Upper lobe of left lung (tissue), 6 donors: ENCODE measurements at regions not wholly inside any gene's neighbourhood (a gene's known extent, or its start where the extent isn't known, plus 50 kb on each side); places are given as distances from the start of the nearest gene placed in this dataset.

Experiments
- ATAC-seq, 2 donors: fragments of 200-7000 bp; cut with Tn5 transposase; one replicate each; pipeline ENCODE4 v1.9.1; 2022; ENCODE audit warnings: mild to moderate bottlenecking in 2 of 2, moderate library complexity in 2 of 2; ENCODE audit not compliant: low FRiP score in 2 of 2
- DNase-seq, 2 donors: peaks; one replicate each; pipeline ENCODE4 v3.0.0-alpha.2; 2019 to 2020
- H3K27ac ChIP-seq, 4 donors: fragments of 200-600 bp; sonication (generic); one replicate each; pipeline ENCODE4 v1.5.1; 2016 to 2019
- H3K27me3 ChIP-seq, 4 donors: fragments of 200-600 bp; sonication (generic); one replicate each; pipeline ENCODE4 v1.5.1; 2017 to 2019
- H3K36me3 ChIP-seq, 4 donors: fragments of 200-600 bp; sonication (generic); one replicate each; pipeline ENCODE4 v1.5.1; 2016 to 2019
- H3K4me1 ChIP-seq, 4 donors: fragments of 200-600 bp; sonication (generic); one replicate each; pipeline ENCODE4 v1.5.1; 2018 to 2019
- H3K4me3 ChIP-seq, 4 donors: fragments of 200-600 bp; sonication (generic); one replicate each; pipeline ENCODE4 v1.5.1; 2017 to 2019; ENCODE audit warnings: mild to moderate bottlenecking in 2 of 4, moderate library complexity in 1 of 4
- H3K9me3 ChIP-seq, 4 donors: fragments of 200-600 bp; sonication (generic); one replicate each; pipeline ENCODE4 v1.5.1; 2018 to 2019
- CTCF ChIP-seq, 6 experiments: fragments of 450-650 bp in 4 of 6; fragments of 200-600 bp in 2 of 6; sonication (generic) in 2 of 6; IDR thresholded peaks; one replicate each; pipeline ENCODE4 v1.5.1; 2016 to 2019; ENCODE audit warnings: antibody characterized with exemption in 6 of 6
- EP300 ChIP-seq, 4 donors: sonication (generic); formaldehyde crosslinking; IDR thresholded peaks; one replicate each; pipeline ENCODE4 v1.5.1; 2017; ENCODE audit warnings: antibody characterized with exemption in 4 of 4, control low read depth in 2 of 4
- POLR2A ChIP-seq, 4 donors: fragments of 450-650 bp; IDR thresholded peaks; one replicate each; pipeline ENCODE4 v1.5.1; 2016 to 2017; ENCODE audit warnings: antibody characterized with exemption in 4 of 4, mild to moderate bottlenecking in 2 of 4
- POLR2AphosphoS5 ChIP-seq, 2 donors: sonication (generic); formaldehyde crosslinking; IDR thresholded peaks; one replicate each; pipeline ENCODE4 v1.5.1; 2017; ENCODE audit warnings: antibody characterized with exemption in 2 of 2
- WGBS, 2 donors: methylation state at CpG; one replicate each; pipeline ENCODE4 v1.1.5; 2017 to 2018; 5-methylcytosine and 5-hydroxymethylcytosine counted together
- donor health status: DM: no; HTN: no; CAD: no; lungs with moderate emphysema.
- donor health status: DM: no; HTN: yes; CAD: no; lungs with severe emphysema.

- H3K27ac ChIP-seq = no peak overlapping the region
- peak in 1 of 2 donors; percentile 76 for DNase-seq
- 96 to 97% methylated on average over 40 of the region's 40 CpGs for WGBS, 2 donors
- H3K27me3 ChIP-seq = no peaks in the 10 kb centered on the region
- H3K4me1 ChIP-seq = peaks cover 0 to 3% (median 0%) of the 10 kb centered on the region in 4 donors
- H3K4me3 ChIP-seq = no peak overlapping the region
- H3K9me3 ChIP-seq = no peaks in the 10 kb centered on the region
- peaks cover 0 to 24% (median 7%) of the 10 kb centered on the region in 4 donors for H3K36me3 ChIP-seq
- no peak for TF ChIP-seq EP300 (IDR thresholded peaks at IDR 0.05)
- no peak for TF ChIP-seq POLR2A (IDR thresholded peaks at IDR 0.05)
- TF ChIP-seq POLR2AphosphoS5 (IDR thresholded peaks at IDR 0.05) = no peak
- TF ChIP-seq CTCF (IDR thresholded peaks at IDR 0.05) = no peak
- ATAC-seq = peak in 1 of 2 donors; percentile 34
Observed at GRCh38 chr17:68135141-68135887, 99.8 kb downstream of the KPNA2 start.

- no peak for ATAC-seq
- WGBS, 2 donors = 91% methylated on average over 3 of the region's 3 CpGs
Observed at GRCh38 chr17:68141050-68141449, 105.5 kb downstream of the KPNA2 start.

GRCh38 chr17:68142595-68142994 lies 105.2 kb upstream of the AMZ2 start:
- no peaks in the 10 kb centered on the region for H3K27me3 ChIP-seq
- DNase-seq = no peak
- ATAC-seq = no peak
- no peaks in the 10 kb centered on the region for H3K36me3 ChIP-seq
- H3K9me3 ChIP-seq = no peaks in the 10 kb centered on the region
- WGBS, 2 donors = 56 to 78% methylated on average over 1 of the region's 1 CpG
- no peaks in the 10 kb centered on the region for H3K4me1 ChIP-seq
- no peak overlapping the region for H3K4me3 ChIP-seq
- no peak for TF ChIP-seq CTCF (IDR thresholded peaks at IDR 0.05)
- TF ChIP-seq EP300 (IDR thresholded peaks at IDR 0.05) = no peak
- TF ChIP-seq POLR2A (IDR thresholded peaks at IDR 0.05) = no peak
- TF ChIP-seq POLR2AphosphoS5 (IDR thresholded peaks at IDR 0.05) = no peak
- no peak overlapping the region for H3K27ac ChIP-seq

More at GRCh38 chr17:68141050-68141449, 105.5 kb downstream of the KPNA2 start:
- Histone ChIP-seq H3K4me3 (no peak overlapping the region), H3K27me3 (no peaks in the 10 kb centered on the region), H3K27ac (no peak overlapping the region), H3K36me3 (no peaks in the 10 kb centered on the region), H3K9me3 (no peaks in the 10 kb centered on the region), H3K4me1 (no peaks in the 10 kb centered on the region)
- TF ChIP-seq POLR2AphosphoS5 (IDR thresholded peaks at IDR 0.05) (no peak), EP300 (IDR thresholded peaks at IDR 0.05) (no peak), POLR2A (IDR thresholded peaks at IDR 0.05) (no peak), CTCF (IDR thresholded peaks at IDR 0.05) (no peak)
- DNase-seq = no peak

GRCh38 chr17:68143425-68143824 lies 104.4 kb upstream of the AMZ2 start:
- no peak overlapping the region for H3K4me3 ChIP-seq
- WGBS, 2 donors = 85 to 94% methylated on average over 2 of the region's 2 CpGs
- H3K27me3 ChIP-seq = no peaks in the 10 kb centered on the region
- no peaks in the 10 kb centered on the region for H3K4me1 ChIP-seq
- H3K36me3 ChIP-seq = no peaks in the 10 kb centered on the region
- TF ChIP-seq POLR2A (IDR thresholded peaks at IDR 0.05) = no peak
- no peak for TF ChIP-seq EP300 (IDR thresholded peaks at IDR 0.05)
- no peak for TF ChIP-seq CTCF (IDR thresholded peaks at IDR 0.05)
- TF ChIP-seq POLR2AphosphoS5 (IDR thresholded peaks at IDR 0.05) = no peak
- no peak overlapping the region for H3K27ac ChIP-seq
- ATAC-seq (no peak), DNase-seq (no peak)
- H3K9me3 ChIP-seq = no peaks in the 10 kb centered on the region

GRCh38 chr17:68145088-68145487 lies 102.8 kb upstream of the AMZ2 start:
- no peak overlapping the region for H3K27ac ChIP-seq
- H3K27me3 ChIP-seq = no peaks in the 10 kb centered on the region
- H3K36me3 ChIP-seq = no peaks in the 10 kb centered on the region
- H3K4me1 ChIP-seq = no peaks in the 10 kb centered on the region
- DNase-seq = no peak
- no peak overlapping the region for H3K4me3 ChIP-seq
- no peaks in the 10 kb centered on the region for H3K9me3 ChIP-seq
- no peak for ATAC-seq
- no peak for TF ChIP-seq CTCF (IDR thresholded peaks at IDR 0.05)
- TF ChIP-seq EP300 (IDR thresholded peaks at IDR 0.05) = no peak
- TF ChIP-seq POLR2A (IDR thresholded peaks at IDR 0.05) = no peak
- TF ChIP-seq POLR2AphosphoS5 (IDR thresholded peaks at IDR 0.05) = no peak
